NCI-H128 (cell line): ENCODE measurements at regions not wholly inside any gene's neighbourhood (a gene's known extent, or its start where the extent isn't known, plus 50 kb on each side); places are given as distances from the start of the nearest gene placed in this dataset.

Experiments
- DNase-seq: peaks from one replicate; lab custom pipeline; 2025; ENCODE audit not compliant: unreplicated experiment; lab: John Stamatoyannopoulos, UW

DNA sequence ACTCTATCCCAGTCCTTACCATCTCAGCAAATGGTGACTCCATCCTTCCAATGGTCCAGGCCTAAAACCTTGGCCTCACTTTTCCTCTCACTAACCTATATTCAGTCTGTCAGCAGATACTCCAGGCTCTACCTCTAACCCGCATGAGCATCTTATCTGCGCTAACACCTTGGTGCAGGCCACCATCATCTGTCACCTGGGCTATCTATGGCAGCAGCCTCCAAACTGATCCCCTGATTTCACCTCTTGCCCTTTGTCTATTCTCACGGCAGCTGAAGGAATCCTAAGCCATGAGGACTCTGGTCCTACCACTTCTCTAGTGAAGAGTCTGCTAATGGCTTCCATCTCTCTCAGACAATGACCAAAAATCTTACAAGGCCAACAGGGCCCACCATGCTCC, 57.9 kb upstream of the CCL1 start:
- no peak for DNase-seq

- DNase-seq = peak; percentile 4
Observed at GRCh38 chr17:34420254-34420766, 57.3 kb upstream of the CCL1 start.

- DNase-seq = no peak
Observed at GRCh38 chr17:34416116-34416515, 53.1 kb upstream of the CCL1 start.

- no peak for DNase-seq
Observed at GRCh38 chr17:34414339-34414738, 51.3 kb upstream of the CCL1 start.

DNA sequence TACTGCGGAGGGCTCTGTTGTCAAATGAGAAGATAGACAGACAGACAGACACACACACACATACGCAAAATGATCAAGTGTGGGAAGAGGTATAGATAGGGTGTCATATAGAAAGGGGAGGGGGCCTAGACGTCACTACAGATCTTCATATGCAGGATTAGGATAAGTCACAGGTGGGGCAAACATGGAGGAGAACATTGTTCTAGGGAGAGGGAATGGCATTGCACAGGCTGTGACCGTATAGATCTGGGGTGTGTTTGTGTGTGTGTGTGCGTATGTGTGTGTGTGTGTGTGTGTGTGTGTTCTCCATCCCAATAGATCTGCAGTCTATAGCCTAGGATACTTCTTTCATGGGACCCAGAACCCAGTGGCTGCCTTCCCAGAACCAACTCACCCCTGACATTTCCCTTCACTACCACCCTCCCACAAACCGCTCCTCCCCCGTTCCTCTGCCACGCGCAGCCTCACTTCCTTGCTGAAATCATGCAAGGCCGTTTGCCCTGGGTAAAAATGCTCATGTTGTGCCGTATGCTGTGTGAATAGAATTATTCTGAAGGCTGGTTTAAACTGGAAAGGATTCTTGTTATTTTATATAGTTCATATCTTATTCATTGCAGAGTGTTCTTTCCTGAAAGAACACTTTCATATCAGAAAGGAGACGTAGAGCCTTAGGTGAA, 50.5 kb upstream of the CCL1 start:
- DNase-seq = no peak

DNA sequence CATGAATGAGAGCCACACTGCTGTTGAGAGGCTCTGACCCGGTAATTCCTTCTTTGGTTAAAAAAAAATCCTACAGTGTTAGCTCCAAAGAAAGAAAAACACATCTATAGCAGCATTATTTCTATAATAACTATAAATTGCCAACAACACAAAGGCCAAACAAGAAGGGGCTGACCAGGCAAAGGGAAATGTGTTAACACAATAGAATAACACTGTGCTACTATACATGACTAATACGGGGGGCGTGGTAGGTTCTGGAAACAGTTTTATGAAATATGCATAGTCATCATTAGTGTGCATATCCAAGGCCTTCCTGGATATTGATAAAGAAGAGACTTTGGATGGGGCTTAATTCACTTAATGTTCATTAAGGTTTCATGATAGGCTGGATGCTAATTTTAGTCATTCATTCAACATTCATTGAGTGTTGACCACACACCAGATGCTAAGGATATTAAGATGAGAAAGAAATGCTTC, 50.0 kb upstream of the CCL1 start:
- no peak for DNase-seq
